ENCODE measurements at regions not wholly inside any gene's neighbourhood (a gene's known extent, or its start where the extent isn't known, plus 50 kb on each side); places are given as distances from the start of the nearest gene placed in this dataset.

- H3K9ac ChIP-seq (ENCODE audit: low read length), result no peak overlapping the region
- no peaks in the 10 kb centered on the region for H3K9me3 ChIP-seq (ENCODE audit: low read length)
- H3K27ac ChIP-seq (ENCODE audit: low read depth, low read length), result no peak overlapping the region
- H3K27me3 ChIP-seq (ENCODE audit: control insufficient read depth in 1 of 2, insufficient read depth in 2 of 2, low read length in 2 of 2), result no peaks in the 10 kb centered on the region
- H3K4me3 ChIP-seq (ENCODE audit: low read depth in 1 of 2, low read length in 2 of 2), result no peak overlapping the region
- H3K36me3 ChIP-seq (ENCODE audit: insufficient read depth, low read length), result no peaks in the 10 kb centered on the region
- peaks cover 6% of the 10 kb centered on the region for H3K4me1 ChIP-seq (ENCODE audit: insufficient read depth, low read length)
Observed at GRCh38 chr10:118216020-118216419, 126.1 kb downstream of the FAM204A start.

- H3K27ac ChIP-seq (ENCODE audit: low read depth, low read length), result no peak overlapping the region
- H3K4me3 ChIP-seq (ENCODE audit: low read depth in 1 of 2, low read length in 2 of 2), result no peak overlapping the region
- H3K4me1 ChIP-seq (ENCODE audit: insufficient read depth, low read length), result peaks cover 6% of the 10 kb centered on the region
- no peaks in the 10 kb centered on the region for H3K36me3 ChIP-seq (ENCODE audit: insufficient read depth, low read length)
- H3K9me3 ChIP-seq (ENCODE audit: low read length), result no peaks in the 10 kb centered on the region
- no peak overlapping the region for H3K9ac ChIP-seq (ENCODE audit: low read length)
- no peaks in the 10 kb centered on the region for H3K27me3 ChIP-seq (ENCODE audit: control insufficient read depth in 1 of 2, insufficient read depth in 2 of 2, low read length in 2 of 2)
Observed at GRCh38 chr10:118214776-118215175, 127.3 kb downstream of the FAM204A start.

- peaks cover 6% of the 10 kb centered on the region for H3K4me1 ChIP-seq (ENCODE audit: insufficient read depth, low read length)
- no peaks in the 10 kb centered on the region for H3K36me3 ChIP-seq (ENCODE audit: insufficient read depth, low read length)
- H3K9me3 ChIP-seq (ENCODE audit: low read length), result no peaks in the 10 kb centered on the region
- H3K4me3 ChIP-seq (ENCODE audit: low read depth in 1 of 2, low read length in 2 of 2), result no peak overlapping the region
- no peak overlapping the region for H3K27ac ChIP-seq (ENCODE audit: low read depth, low read length)
- no peaks in the 10 kb centered on the region for H3K27me3 ChIP-seq (ENCODE audit: control insufficient read depth in 1 of 2, insufficient read depth in 2 of 2, low read length in 2 of 2)
- no peak overlapping the region for H3K9ac ChIP-seq (ENCODE audit: low read length)
Observed at GRCh38 chr10:118213436-118213835, 128.7 kb downstream of the FAM204A start.

- Histone ChIP-seq H3K27ac (ENCODE audit: low read depth, low read length) (no peak overlapping the region), H3K9ac (ENCODE audit: low read length) (no peak overlapping the region), H3K4me1 (ENCODE audit: insufficient read depth, low read length) (no peaks in the 10 kb centered on the region)
Observed at GRCh38 chr10:118210276-118210675, 131.8 kb downstream of the FAM204A start.

GRCh38 chr10:118209215-118209614 lies 132.9 kb downstream of the FAM204A start:
- Histone ChIP-seq H3K27ac (ENCODE audit: low read depth, low read length) (no peak overlapping the region), H3K36me3 (ENCODE audit: insufficient read depth, low read length) (no peaks in the 10 kb centered on the region), H3K4me1 (ENCODE audit: insufficient read depth, low read length) (no peaks in the 10 kb centered on the region), H3K9ac (ENCODE audit: low read length) (no peak overlapping the region), H3K9me3 (ENCODE audit: low read length) (no peaks in the 10 kb centered on the region), H3K4me3 (ENCODE audit: low read depth in 1 of 2, low read length in 2 of 2) (no peak overlapping the region), H3K27me3 (ENCODE audit: control insufficient read depth in 1 of 2, insufficient read depth in 2 of 2, low read length in 2 of 2) (no peaks in the 10 kb centered on the region)

More at GRCh38 chr10:118210276-118210675, 131.8 kb downstream of the FAM204A start:
- Histone ChIP-seq H3K36me3 (ENCODE audit: insufficient read depth, low read length) (no peaks in the 10 kb centered on the region), H3K9me3 (ENCODE audit: low read length) (no peaks in the 10 kb centered on the region), H3K27me3 (ENCODE audit: control insufficient read depth in 1 of 2, insufficient read depth in 2 of 2, low read length in 2 of 2) (no peaks in the 10 kb centered on the region), H3K4me3 (ENCODE audit: low read depth in 1 of 2, low read length in 2 of 2) (no peak overlapping the region)

- no peaks in the 10 kb centered on the region for H3K36me3 ChIP-seq (ENCODE audit: insufficient read depth, low read length)
- H3K9ac ChIP-seq (ENCODE audit: low read length), result no peak overlapping the region
- no peaks in the 10 kb centered on the region for H3K4me1 ChIP-seq (ENCODE audit: insufficient read depth, low read length)
- no peaks in the 10 kb centered on the region for H3K9me3 ChIP-seq (ENCODE audit: low read length)
- no peak overlapping the region for H3K4me3 ChIP-seq (ENCODE audit: low read depth in 1 of 2, low read length in 2 of 2)
- H3K27ac ChIP-seq (ENCODE audit: low read depth, low read length), result no peak overlapping the region
- no peaks in the 10 kb centered on the region for H3K27me3 ChIP-seq (ENCODE audit: control insufficient read depth in 1 of 2, insufficient read depth in 2 of 2, low read length in 2 of 2)
Observed at GRCh38 chr10:118207470-118208007, 134.6 kb downstream of the FAM204A start.

GRCh38 chr10:118204292-118204943 lies 137.7 kb downstream of the FAM204A start:
- no peak overlapping the region for H3K9ac ChIP-seq (ENCODE audit: low read length)
- H3K4me1 ChIP-seq (ENCODE audit: insufficient read depth, low read length), result no peaks in the 10 kb centered on the region
- H3K4me3 ChIP-seq (ENCODE audit: low read depth in 1 of 2, low read length in 2 of 2), result no peak overlapping the region
- H3K27ac ChIP-seq (ENCODE audit: low read depth, low read length), result no peak overlapping the region
- H3K9me3 ChIP-seq (ENCODE audit: low read length), result no peaks in the 10 kb centered on the region
- no peaks in the 10 kb centered on the region for H3K36me3 ChIP-seq (ENCODE audit: insufficient read depth, low read length)
- no peaks in the 10 kb centered on the region for H3K27me3 ChIP-seq (ENCODE audit: control insufficient read depth in 1 of 2, insufficient read depth in 2 of 2, low read length in 2 of 2)

GRCh38 chr10:118203461-118203860 lies 138.7 kb downstream of the FAM204A start:
- Histone ChIP-seq H3K27me3 (ENCODE audit: control insufficient read depth in 1 of 2, insufficient read depth in 2 of 2, low read length in 2 of 2) (no peaks in the 10 kb centered on the region), H3K4me3 (ENCODE audit: low read depth in 1 of 2, low read length in 2 of 2) (no peak overlapping the region), H3K9ac (ENCODE audit: low read length) (no peak overlapping the region), H3K4me1 (ENCODE audit: insufficient read depth, low read length) (no peaks in the 10 kb centered on the region), H3K27ac (ENCODE audit: low read depth, low read length) (no peak overlapping the region), H3K9me3 (ENCODE audit: low read length) (no peaks in the 10 kb centered on the region), H3K36me3 (ENCODE audit: insufficient read depth, low read length) (no peaks in the 10 kb centered on the region)

GRCh38 chr10:118195729-118196128 lies 146.4 kb downstream of the FAM204A start:
- H3K9ac ChIP-seq (ENCODE audit: low read length), result no peak overlapping the region
- no peaks in the 10 kb centered on the region for H3K4me1 ChIP-seq (ENCODE audit: insufficient read depth, low read length)
- H3K36me3 ChIP-seq (ENCODE audit: insufficient read depth, low read length), result no peaks in the 10 kb centered on the region
- no peak overlapping the region for H3K27ac ChIP-seq (ENCODE audit: low read depth, low read length)
- H3K4me3 ChIP-seq (ENCODE audit: low read depth in 1 of 2, low read length in 2 of 2), result no peak overlapping the region
- H3K27me3 ChIP-seq (ENCODE audit: control insufficient read depth in 1 of 2, insufficient read depth in 2 of 2, low read length in 2 of 2), result no peaks in the 10 kb centered on the region
- peaks cover 5% of the 10 kb centered on the region for H3K9me3 ChIP-seq (ENCODE audit: low read length)

GRCh38 chr10:118193642-118194041 lies 146.9 kb upstream of the RAB11FIP2 start:
- Histone ChIP-seq H3K9me3 (ENCODE audit: low read length) (peaks cover 5% of the 10 kb centered on the region), H3K4me3 (ENCODE audit: low read depth in 1 of 2, low read length in 2 of 2) (no peak overlapping the region), H3K27ac (ENCODE audit: low read depth, low read length) (no peak overlapping the region), H3K4me1 (ENCODE audit: insufficient read depth, low read length) (no peaks in the 10 kb centered on the region), H3K36me3 (ENCODE audit: insufficient read depth, low read length) (no peaks in the 10 kb centered on the region), H3K27me3 (ENCODE audit: control insufficient read depth in 1 of 2, insufficient read depth in 2 of 2, low read length in 2 of 2) (no peaks in the 10 kb centered on the region), H3K9ac (ENCODE audit: low read length) (no peak overlapping the region)

GRCh38 chr10:118181021-118181420 lies 134.3 kb upstream of the RAB11FIP2 start:
- H3K36me3 ChIP-seq (ENCODE audit: insufficient read depth, low read length), result no peaks in the 10 kb centered on the region
- H3K9me3 ChIP-seq (ENCODE audit: low read length), result no peaks in the 10 kb centered on the region
- H3K4me1 ChIP-seq (ENCODE audit: insufficient read depth, low read length), result no peaks in the 10 kb centered on the region
- no peak overlapping the region for H3K27ac ChIP-seq (ENCODE audit: low read depth, low read length)
- H3K27me3 ChIP-seq (ENCODE audit: control insufficient read depth in 1 of 2, insufficient read depth in 2 of 2, low read length in 2 of 2), result no peaks in the 10 kb centered on the region
- H3K4me3 ChIP-seq (ENCODE audit: low read depth in 1 of 2, low read length in 2 of 2), result no peak overlapping the region
- no peak overlapping the region for H3K9ac ChIP-seq (ENCODE audit: low read length)

GRCh38 chr10:118175148-118175547 lies 128.4 kb upstream of the RAB11FIP2 start:
- Histone ChIP-seq H3K4me1 (ENCODE audit: insufficient read depth, low read length) (peaks cover 17% of the 10 kb centered on the region), H3K9me3 (ENCODE audit: low read length) (no peaks in the 10 kb centered on the region), H3K36me3 (ENCODE audit: insufficient read depth, low read length) (no peaks in the 10 kb centered on the region), H3K27me3 (ENCODE audit: control insufficient read depth in 1 of 2, insufficient read depth in 2 of 2, low read length in 2 of 2) (no peaks in the 10 kb centered on the region), H3K4me3 (ENCODE audit: low read depth in 1 of 2, low read length in 2 of 2) (no peak overlapping the region), H3K27ac (ENCODE audit: low read depth, low read length) (no peak overlapping the region), H3K9ac (ENCODE audit: low read length) (no peak overlapping the region)
